HepG2 (cell line): ENCODE measurements at regions not wholly inside any gene's neighbourhood (a gene's known extent, or its start where the extent isn't known, plus 50 kb on each side); places are given as distances from the start of the nearest gene placed in this dataset.

Source experiments
- ATAC-seq: fragments of 200-7000 bp; cut with Tn5 transposase; 3 replicates; pipeline ENCODE4 v1.9.1; 2020; ENCODE audit warnings: mild to moderate bottlenecking, moderate library complexity
- BruUV-seq: library from RNA; stranded (reverse); fragments of 400-500 nt; replicated peaks from 2 replicates; lab custom pipeline; 2021; lab: Mats Ljungman, UMichigan
- CTCF ChIA-PET: fragments of 300-600 bp; formaldehyde crosslinking; extraction: SDS; loops from one replicate; lab custom pipeline; 2021; ENCODE audit warnings: low total read pairs, inconsistent platforms, low intra/inter-chr PET ratio; lab: Yijun Ruan, JAX
- POLR2A ChIA-PET: fragments of 350-600 bp; sonication (Branson Sonifier 250); formaldehyde crosslinking; loops from one replicate; lab custom pipeline; 2020; ENCODE audit warnings: antibody characterized with exemption, inconsistent platforms; lab: Yijun Ruan, JAX
- DNase-seq: peaks from one replicate; pipeline ENCODE4 v3.0.0-alpha.2; 2015; ENCODE audit warnings: low spot score
- FAIRE-seq: peaks from 3 replicates; lab custom pipeline; 2011; peaks lifted over from hg19 to GRCh38; lab: Jason Lieb, UNC
- H2AFZ ChIP-seq: one replicate; pipeline ENCODE4 v1.6.1; 2011; ENCODE audit warnings: low read length, inconsistent platforms
- H3K27ac ChIP-seq: fragments of 300-600 bp; 3 replicates; pipeline ENCODE4 v1.8.0; 2011; ENCODE audit warnings: mixed run types, mild to moderate bottlenecking, mixed read lengths, low read length, inconsistent platforms; ENCODE audit not compliant: insufficient read depth; ENCODE audit errors: extremely low read length
- H3K27me3 ChIP-seq, 2 experiments: fragments of 200-600 bp in 1 of 2; 2 replicates in 1 of 2; 3 replicates in 1 of 2; pipeline versions ENCODE4 v1.6.0 to v1.8.0; 2011; ENCODE audit warnings: low read length in 2 of 2, mild to moderate bottlenecking in 2 of 2, moderate library complexity in 2 of 2, inconsistent platforms in 1 of 2; ENCODE audit not compliant: insufficient read depth in 2 of 2, control insufficient read depth in 1 of 2
- H3K36me3 ChIP-seq, 2 experiments: fragments of 200-600 bp in 1 of 2; replicated peaks in 1 of 2; 2 replicates in 1 of 2; 3 replicates in 1 of 2; pipeline versions ENCODE4 v1.5.1 to v1.8.0; 2011; ENCODE audit warnings: low read length in 2 of 2, inconsistent platforms in 1 of 2; ENCODE audit not compliant: insufficient read depth in 2 of 2, control insufficient read depth in 1 of 2
- H3K4me1 ChIP-seq: 2 replicates; pipeline ENCODE4 v1.5.1; 2012; ENCODE audit warnings: low read length, inconsistent platforms; ENCODE audit not compliant: insufficient read depth
- H3K4me2 ChIP-seq: 2 replicates; pipeline ENCODE4 v1.6.0; 2011; ENCODE audit warnings: low read depth, low read length, inconsistent platforms
- H3K4me3 ChIP-seq, 3 experiments: fragments of 200-600 bp in 1 of 3; sonication (generic), shearing (Covaris generic) in 1 of 3; replicated peaks in 1 of 3; 2 replicates each; pipeline ENCODE4 v1.5.1; 2011 to 2016; ENCODE audit warnings: low read length in 3 of 3, inconsistent platforms in 2 of 3, low read depth in 2 of 3, mild to moderate bottlenecking in 2 of 3, control low read depth in 1 of 3, mixed read lengths in 1 of 3; ENCODE audit not compliant: insufficient read depth in 1 of 3
- H3K79me2 ChIP-seq: one replicate; pipeline ENCODE4 v1.6.1; 2011; ENCODE audit warnings: low read length, inconsistent platforms; ENCODE audit not compliant: insufficient read depth
- H3K9ac ChIP-seq: 2 replicates; pipeline ENCODE4 v1.6.0; 2011; ENCODE audit warnings: mild to moderate bottlenecking, low read depth, low read length, inconsistent platforms; ENCODE audit not compliant: insufficient read depth
- H3K9me3 ChIP-seq: 2 replicates; pipeline ENCODE4 v1.5.1; 2012; ENCODE audit warnings: mild to moderate bottlenecking, low read length
- H4K20me1 ChIP-seq: 2 replicates; pipeline ENCODE4 v1.6.0; 2011; ENCODE audit warnings: inconsistent platforms, mild to moderate bottlenecking, low read length, moderate library complexity; ENCODE audit not compliant: insufficient read depth
- CREBL2 ChIP-seq: sonication (generic); formaldehyde crosslinking; IDR thresholded peaks from 2 replicates; pipeline ENCODE4 v1.8.1; 2023; ENCODE audit warnings: missing genetic modification reagents, mild to moderate bottlenecking, borderline replicate concordance
- NR1H2 ChIP-seq: sonication (generic); formaldehyde crosslinking; IDR thresholded peaks from 2 replicates; pipeline ENCODE4 v1.8.1; 2022; ENCODE audit warnings: low read depth, missing genetic modification reagents, borderline replicate concordance
- PTBP1 ChIP-seq: fragments of 200-400 bp; formaldehyde crosslinking; IDR thresholded peaks from 2 replicates; pipeline ENCODE4 v1.6.1; 2018; ENCODE audit warnings: low read length, low read depth; ENCODE audit not compliant: poor library complexity, severe bottlenecking
- RFX1 ChIP-seq: fragments of 450-650 bp; IDR thresholded peaks from 2 replicates; pipeline ENCODE4 v1.6.1; 2017
- TBX3 ChIP-seq: fragments of 450-650 bp; IDR thresholded peaks from 2 replicates; pipeline ENCODE4 v1.6.1; 2017; ENCODE audit warnings: antibody characterized with exemption, mild to moderate bottlenecking, inconsistent platforms, borderline replicate concordance
- ZBTB42 ChIP-seq: sonication (generic); formaldehyde crosslinking; IDR thresholded peaks from 2 replicates; pipeline ENCODE4 v1.5.0; 2020; ENCODE audit warnings: mild to moderate bottlenecking, missing genetic modification reagents
- ZFX ChIP-seq: sonication (generic); formaldehyde crosslinking; IDR thresholded peaks from 2 replicates; pipeline ENCODE4 v1.4.0; 2020; ENCODE audit warnings: mild to moderate bottlenecking, low read depth, missing genetic modification reagents, moderate library complexity
- ZMYM3 ChIP-seq: sonication (generic); formaldehyde crosslinking; IDR thresholded peaks from 2 replicates; pipeline ENCODE4 v1.5.1; 2020; ENCODE audit warnings: mild to moderate bottlenecking, missing genetic modification reagents
- ZNF18 ChIP-seq: sonication (generic); formaldehyde crosslinking; IDR thresholded peaks from 2 replicates; pipeline ENCODE4 v1.8.0; 2022; ENCODE audit warnings: mild to moderate bottlenecking, missing genetic modification reagents; ENCODE audit not compliant: insufficient replicate concordance
- ZNF180 ChIP-seq: sonication (generic); formaldehyde crosslinking; IDR thresholded peaks from 2 replicates; pipeline ENCODE4 v1.4.0; 2020; ENCODE audit warnings: low read depth, missing genetic modification reagents, borderline replicate concordance
- ZNF205 ChIP-seq: IDR thresholded peaks from 2 replicates; pipeline ENCODE4 v1.6.1; 2018; ENCODE audit warnings: missing biosample characterization, missing genetic modification reagents
- ZNF619 ChIP-seq: sonication (generic); formaldehyde crosslinking; IDR thresholded peaks from 2 replicates; pipeline ENCODE4 v1.4.0; 2020; ENCODE audit warnings: mild to moderate bottlenecking, missing genetic modification reagents
- ZNF629 ChIP-seq: sonication (generic); formaldehyde crosslinking; conservative IDR thresholded peaks from 2 replicates; pipeline ENCODE4 v1.5.0; 2020; ENCODE audit warnings: missing genetic modification reagents
- ZNF839 ChIP-seq: sonication (generic); formaldehyde crosslinking; IDR thresholded peaks from 2 replicates; pipeline ENCODE4 v1.4.0; 2020; ENCODE audit warnings: missing genetic modification reagents, mild to moderate bottlenecking, borderline replicate concordance
- ZUFSP ChIP-seq: sonication (generic); formaldehyde crosslinking; IDR thresholded peaks from 2 replicates; pipeline ENCODE4 v1.9.0; 2021; ENCODE audit warnings: missing genetic modification reagents, mild to moderate bottlenecking, borderline replicate concordance
- in situ Hi-C: cut with HindIII; loops from 2 replicates; pipeline ENCODE4 v1.10.0; 2017; ENCODE audit warnings: low pct_unique_long_range_greater_than_20kb; ENCODE audit not compliant: extremely low pct_ligation_motif_present
- intact Hi-C: fragments of 100-400 bp; cut with micrococcal nuclease; formaldehyde crosslinking; loops from one replicate; pipeline ENCODE4 v1.10.0; 2022; ENCODE audit not compliant: unreplicated experiment
- TF ChIP-seq, protein P1 (sequence below): IDR thresholded peaks from 2 replicates; pipeline ENCODE4 v1.6.1; 2016; ENCODE audit warnings: control low read depth
- TF ChIP-seq, protein P2 (sequence below): sonication (generic); formaldehyde crosslinking; IDR thresholded peaks from 2 replicates; pipeline ENCODE4 v1.4.0; 2020; ENCODE audit warnings: missing genetic modification reagents
- TF ChIP-seq, protein P3 (sequence below): sonication (generic); formaldehyde crosslinking; IDR thresholded peaks from 2 replicates; pipeline ENCODE4 v1.5.0; 2020; ENCODE audit warnings: missing genetic modification reagents

- TF ChIP-seq, protein P1, sequence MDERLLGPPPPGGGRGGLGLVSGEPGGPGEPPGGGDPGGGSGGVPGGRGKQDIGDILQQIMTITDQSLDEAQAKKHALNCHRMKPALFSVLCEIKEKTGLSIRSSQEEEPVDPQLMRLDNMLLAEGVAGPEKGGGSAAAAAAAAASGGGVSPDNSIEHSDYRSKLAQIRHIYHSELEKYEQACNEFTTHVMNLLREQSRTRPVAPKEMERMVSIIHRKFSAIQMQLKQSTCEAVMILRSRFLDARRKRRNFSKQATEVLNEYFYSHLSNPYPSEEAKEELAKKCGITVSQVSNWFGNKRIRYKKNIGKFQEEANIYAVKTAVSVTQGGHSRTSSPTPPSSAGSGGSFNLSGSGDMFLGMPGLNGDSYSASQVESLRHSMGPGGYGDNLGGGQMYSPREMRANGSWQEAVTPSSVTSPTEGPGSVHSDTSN (CRISPR knock-in tag), result no peak
- TF ChIP-seq ZFX (CRISPR knock-in tag), result no peak
- TF ChIP-seq, all 625 proteins: peak for 0
Observed at GRCh38 chr6:91994787-91995186, 1407.9 kb upstream of the MAP3K7 start (continued).

- in situ Hi-C loops (no loop called here), intact Hi-C loops (no loop called here)
- no peaks in the 10 kb centered on the region for H3K4me1 ChIP-seq
- DNase-seq (no peak), FAIRE-seq (no peak), ATAC-seq (no peak)
- H3K79me2 ChIP-seq, result no peaks in the 10 kb centered on the region
- H3K9ac ChIP-seq, result no peak overlapping the region
- ChIA-PET CTCF (no interaction called here), POLR2A (no interaction called here)
- no peaks in the 10 kb centered on the region for H3K27me3 ChIP-seq
- H3K9me3 ChIP-seq, result 0 out of 2 replicates have a peak, but pooled peaks cover 6% of the 10 kb centered on the region
- no TSS peak for BruUV-seq
- H3K4me3 ChIP-seq, result no peak overlapping the region
- H4K20me1 ChIP-seq, result no peaks in the 10 kb centered on the region
- H3K4me2 ChIP-seq, result no peak overlapping the region
- H3K27ac ChIP-seq, result no peak overlapping the region
- H2AFZ ChIP-seq, result no peak overlapping the region
- no peaks in the 10 kb centered on the region for H3K36me3 ChIP-seq
- TF ChIP-seq, protein P2, sequence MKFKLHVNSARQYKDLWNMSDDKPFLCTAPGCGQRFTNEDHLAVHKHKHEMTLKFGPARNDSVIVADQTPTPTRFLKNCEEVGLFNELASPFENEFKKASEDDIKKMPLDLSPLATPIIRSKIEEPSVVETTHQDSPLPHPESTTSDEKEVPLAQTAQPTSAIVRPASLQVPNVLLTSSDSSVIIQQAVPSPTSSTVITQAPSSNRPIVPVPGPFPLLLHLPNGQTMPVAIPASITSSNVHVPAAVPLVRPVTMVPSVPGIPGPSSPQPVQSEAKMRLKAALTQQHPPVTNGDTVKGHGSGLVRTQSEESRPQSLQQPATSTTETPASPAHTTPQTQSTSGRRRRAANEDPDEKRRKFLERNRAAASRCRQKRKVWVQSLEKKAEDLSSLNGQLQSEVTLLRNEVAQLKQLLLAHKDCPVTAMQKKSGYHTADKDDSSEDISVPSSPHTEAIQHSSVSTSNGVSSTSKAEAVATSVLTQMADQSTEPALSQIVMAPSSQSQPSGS (CRISPR knock-in tag), result no peak
- TF ChIP-seq PTBP1, result no peak
- no peak for TF ChIP-seq ZBTB42 (CRISPR knock-in tag)
- TF ChIP-seq, protein P3, sequence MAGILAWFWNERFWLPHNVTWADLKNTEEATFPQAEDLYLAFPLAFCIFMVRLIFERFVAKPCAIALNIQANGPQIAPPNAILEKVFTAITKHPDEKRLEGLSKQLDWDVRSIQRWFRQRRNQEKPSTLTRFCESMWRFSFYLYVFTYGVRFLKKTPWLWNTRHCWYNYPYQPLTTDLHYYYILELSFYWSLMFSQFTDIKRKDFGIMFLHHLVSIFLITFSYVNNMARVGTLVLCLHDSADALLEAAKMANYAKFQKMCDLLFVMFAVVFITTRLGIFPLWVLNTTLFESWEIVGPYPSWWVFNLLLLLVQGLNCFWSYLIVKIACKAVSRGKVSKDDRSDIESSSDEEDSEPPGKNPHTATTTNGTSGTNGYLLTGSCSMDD (CRISPR knock-in tag), result no peak
- no peak for TF ChIP-seq ZMYM3 (CRISPR knock-in tag)
- no peak for TF ChIP-seq TBX3
- no peak for TF ChIP-seq NR1H2 (CRISPR knock-in tag)
- TF ChIP-seq ZNF839 (CRISPR knock-in tag), result no peak
- no peak for TF ChIP-seq ZNF205 (CRISPR knock-in tag)
- TF ChIP-seq ZNF18 (CRISPR knock-in tag), result no peak
- TF ChIP-seq ZUFSP (CRISPR knock-in tag), result no peak
- no peak for TF ChIP-seq ZNF180
- no peak for TF ChIP-seq ZNF619 (CRISPR knock-in tag)
- TF ChIP-seq RFX1, result no peak
- no peak for TF ChIP-seq CREBL2 (CRISPR knock-in tag)
- TF ChIP-seq ZNF629, result no peak
Observed at GRCh38 chr6:91982559-91982958, 1395.7 kb upstream of the MAP3K7 start.
